Middle frontal gyrus (tissue), 1 donor: ENCODE measurements at regions not wholly inside any gene's neighbourhood (a gene's known extent, or its start where the extent isn't known, plus 50 kb on each side); places are given as distances from the start of the nearest gene placed in this dataset.

Experiments used
- DNase-seq: peaks from one replicate; pipeline ENCODE4 v3.0.0-alpha.2; 2015; ENCODE audit warnings: low spot score; ENCODE audit errors: extremely low spot score

- no peak for DNase-seq
Measured at GRCh38 chr9:134243778-134244467, 79.6 kb upstream of the RNU6ATAC start.

GRCh38 chr9:134245179-134245578 lies 80.8 kb upstream of the RNU6ATAC start:
- DNase-seq, result no peak

- no peak for DNase-seq
Measured at GRCh38 chr9:134247918-134248631, 78.2 kb upstream of the RXRA start.

- DNase-seq, result no peak
Measured at GRCh38 chr9:134251296-134252069, 74.8 kb upstream of the RXRA start.

GRCh38 chr9:134252084-134252830 lies 74.0 kb upstream of the RXRA start:
- DNase-seq, result no peak

GRCh38 chr9:134253606-134254205 lies 72.5 kb upstream of the RXRA start:
- DNase-seq, result no peak

- DNase-seq, result no peak
Measured at GRCh38 chr9:134258332-134258731, 67.9 kb upstream of the RXRA start.

GRCh38 chr9:134258828-134259546 lies 67.3 kb upstream of the RXRA start:
- DNase-seq, result no peak

- no peak for DNase-seq
Measured at GRCh38 chr9:134259708-134260107, 66.5 kb upstream of the RXRA start.

GRCh38 chr9:134260801-134261200 lies 65.5 kb upstream of the RXRA start:
- no peak for DNase-seq

- no peak for DNase-seq
Measured at GRCh38 chr9:134262035-134262434, 64.2 kb upstream of the RXRA start.

GRCh38 chr9:134263596-134263995 lies 62.7 kb upstream of the RXRA start:
- DNase-seq, result no peak

GRCh38 chr9:134264169-134264568 lies 62.1 kb upstream of the RXRA start:
- no peak for DNase-seq

GRCh38 chr9:134265078-134265477 lies 61.2 kb upstream of the RXRA start:
- no peak for DNase-seq

- DNase-seq, result no peak
Measured at GRCh38 chr9:134266418-134266817, 59.8 kb upstream of the RXRA start.

GRCh38 chr9:134267305-134267880 lies 58.9 kb upstream of the RXRA start:
- no peak for DNase-seq

- DNase-seq, result no peak
Measured at GRCh38 chr9:134267881-134268724, 58.2 kb upstream of the RXRA start.

GRCh38 chr9:134268747-134269146 lies 57.5 kb upstream of the RXRA start:
- DNase-seq, result no peak
